ENCODE measurements at regions not wholly inside any gene's neighbourhood (a gene's known extent, or its start where the extent isn't known, plus 50 kb on each side); places are given as distances from the start of the nearest gene placed in this dataset.
"Not testable (repeated sequence)": the region's sequence is repeated elsewhere in the genome, so short reads cannot be mapped to it uniquely, and the experiment has no call there.

- TF ChIP-seq EZH2phosphoT487 (conservative IDR thresholded peaks at IDR 0.05; ENCODE audit: low read length); CTCF (IDR thresholded peaks at IDR 0.05; ENCODE audit: insufficient read depth, low read length, poor library complexity, severe bottlenecking): not testable (repeated sequence)
Measured at GRCh38 chr16:9670616-9671015, 511.6 kb downstream of the GRIN2A start.
